ENCODE measurements at regions not wholly inside any gene's neighbourhood (a gene's known extent, or its start where the extent isn't known, plus 50 kb on each side); places are given as distances from the start of the nearest gene placed in this dataset.

GRCh38 chrX:117628381-117628780, 488.2 kb downstream of the KLHL13 start:
- TF ChIP-seq CTCF (IDR thresholded peaks at IDR 0.05) (no peak), POLR2A (IDR thresholded peaks at IDR 0.05) (no peak)

Data from ovary (tissue), 3 donors.